Testis (tissue), 2 donors: ENCODE measurements at regions not wholly inside any gene's neighbourhood (a gene's known extent, or its start where the extent isn't known, plus 50 kb on each side); places are given as distances from the start of the nearest gene placed in this dataset.

Experiments
- DNase-seq: peaks from one replicate; pipeline ENCODE4 v3.0.0-alpha.2; 2019
- H3K27ac ChIP-seq, 2 donors: fragments of 200-600 bp; sonication (generic); one replicate each; pipeline ENCODE4 v1.5.1; 2019
- H3K27me3 ChIP-seq: fragments of 200-600 bp; sonication (generic); one replicate; pipeline ENCODE4 v1.5.1; 2019
- H3K36me3 ChIP-seq: fragments of 200-600 bp; sonication (generic); one replicate; pipeline ENCODE4 v1.5.1; 2017; ENCODE audit warnings: low read depth; ENCODE audit errors: missing control alignments
- H3K4me1 ChIP-seq: fragments of 200-600 bp; sonication (generic); one replicate; pipeline ENCODE4 v1.5.1; 2019
- H3K4me3 ChIP-seq, 2 donors: fragments of 200-600 bp; sonication (generic); one replicate each; pipeline ENCODE4 v1.5.1; 2017 to 2019
- H3K9me3 ChIP-seq: fragments of 200-600 bp; sonication (generic); one replicate; pipeline ENCODE4 v1.5.1; 2017
- POLR2A ChIP-seq: fragments of 450-650 bp; IDR thresholded peaks from one replicate; pipeline ENCODE4 v1.6.1; 2017; ENCODE audit warnings: antibody characterized with exemption, mild to moderate bottlenecking, moderate library complexity
- WGBS, 2 donors: methylation state at CpG; one replicate each; pipeline ENCODE4 v1.1.5; 2018; 5-methylcytosine and 5-hydroxymethylcytosine counted together
- intact Hi-C: fragments of 100-400 bp; cut with DNase I; formaldehyde crosslinking; loops from one replicate; pipeline ENCODE4 v1.15.1; 2023; ENCODE audit warnings: low total_unique reads
- TF ChIP-seq, protein P1 (sequence below), 3 experiments: fragments of 450-650 bp in 2 of 3; fragments of 200-600 bp in 1 of 3; sonication (generic) in 1 of 3; IDR thresholded peaks; one replicate each; pipeline ENCODE4 v1.5.1; 2016 to 2019; ENCODE audit warnings: antibody characterized with exemption in 3 of 3, mild to moderate bottlenecking in 2 of 3, moderate library complexity in 1 of 3

DNA sequence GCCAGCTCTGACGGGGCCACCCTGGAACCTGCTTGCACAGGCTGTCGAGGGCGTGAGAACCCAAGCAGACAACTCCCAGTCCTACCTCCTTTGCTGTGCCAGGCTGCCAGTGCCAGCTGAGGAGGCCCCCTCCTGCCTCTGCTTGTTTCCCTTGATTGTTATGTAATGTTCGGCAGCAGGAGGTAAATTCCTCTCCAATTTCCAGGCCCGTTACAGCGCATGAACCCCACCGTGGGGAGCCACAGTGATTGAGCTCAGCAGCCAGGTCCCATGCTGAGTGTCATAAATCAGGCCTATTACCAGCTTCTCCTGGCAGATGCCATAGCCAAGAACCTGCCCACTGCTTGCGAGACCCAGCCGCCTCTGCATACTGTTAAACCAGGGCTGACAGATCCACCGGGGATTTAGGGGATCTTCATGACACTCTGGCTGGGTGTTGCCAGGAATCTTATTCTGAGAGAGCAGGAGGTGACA is 320.5 kb downstream of the DHX35 start:
- TF ChIP-seq, protein P1, sequence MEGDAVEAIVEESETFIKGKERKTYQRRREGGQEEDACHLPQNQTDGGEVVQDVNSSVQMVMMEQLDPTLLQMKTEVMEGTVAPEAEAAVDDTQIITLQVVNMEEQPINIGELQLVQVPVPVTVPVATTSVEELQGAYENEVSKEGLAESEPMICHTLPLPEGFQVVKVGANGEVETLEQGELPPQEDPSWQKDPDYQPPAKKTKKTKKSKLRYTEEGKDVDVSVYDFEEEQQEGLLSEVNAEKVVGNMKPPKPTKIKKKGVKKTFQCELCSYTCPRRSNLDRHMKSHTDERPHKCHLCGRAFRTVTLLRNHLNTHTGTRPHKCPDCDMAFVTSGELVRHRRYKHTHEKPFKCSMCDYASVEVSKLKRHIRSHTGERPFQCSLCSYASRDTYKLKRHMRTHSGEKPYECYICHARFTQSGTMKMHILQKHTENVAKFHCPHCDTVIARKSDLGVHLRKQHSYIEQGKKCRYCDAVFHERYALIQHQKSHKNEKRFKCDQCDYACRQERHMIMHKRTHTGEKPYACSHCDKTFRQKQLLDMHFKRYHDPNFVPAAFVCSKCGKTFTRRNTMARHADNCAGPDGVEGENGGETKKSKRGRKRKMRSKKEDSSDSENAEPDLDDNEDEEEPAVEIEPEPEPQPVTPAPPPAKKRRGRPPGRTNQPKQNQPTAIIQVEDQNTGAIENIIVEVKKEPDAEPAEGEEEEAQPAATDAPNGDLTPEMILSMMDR (IDR thresholded peaks at IDR 0.05) = no peak
- no peak for TF ChIP-seq POLR2A
- Histone ChIP-seq H3K4me1 (no peaks in the 10 kb centered on the region), H3K27ac (no peak overlapping the region), H3K4me3 (no peak overlapping the region), H3K36me3 (no peaks in the 10 kb centered on the region), H3K9me3 (no peaks in the 10 kb centered on the region), H3K27me3 (no peaks in the 10 kb centered on the region)
- 74 to 84% methylated on average over 8 to 10 of the region's 10 CpGs for WGBS, 2 donors
- no peak for DNase-seq
- intact Hi-C loops = no loop called here

DNA sequence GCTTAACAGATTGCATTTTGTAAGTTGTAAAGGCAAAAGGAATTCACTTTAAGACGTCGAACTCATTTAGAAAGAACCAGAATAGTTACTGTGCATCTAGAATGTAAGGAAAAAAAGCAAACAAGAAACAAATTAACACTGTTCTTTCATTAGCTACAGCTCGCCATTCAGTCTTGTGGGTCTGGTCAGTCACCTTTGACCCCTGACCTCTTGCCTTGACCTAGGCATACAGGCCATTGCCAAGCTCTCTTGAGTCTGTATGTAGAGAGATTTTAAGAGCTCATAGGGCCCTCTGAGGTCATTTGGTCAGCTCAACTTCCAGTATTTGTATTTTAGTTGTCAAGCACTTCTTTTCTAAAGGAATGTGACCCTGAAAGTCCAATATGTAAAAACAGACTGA is 318.7 kb downstream of the DHX35 start:
- Histone ChIP-seq H3K4me1 (no peaks in the 10 kb centered on the region), H3K27me3 (no peaks in the 10 kb centered on the region), H3K27ac (no peak overlapping the region), H3K4me3 (no peak overlapping the region), H3K9me3 (no peaks in the 10 kb centered on the region), H3K36me3 (no peaks in the 10 kb centered on the region)
- no peak for TF ChIP-seq POLR2A
- TF ChIP-seq, protein P1 (IDR thresholded peaks at IDR 0.05) = no peak
- no peak for DNase-seq
- WGBS, 2 donors = 84% methylated on average over 3 of the region's 3 CpGs
- intact Hi-C loops = no loop called here

DNA sequence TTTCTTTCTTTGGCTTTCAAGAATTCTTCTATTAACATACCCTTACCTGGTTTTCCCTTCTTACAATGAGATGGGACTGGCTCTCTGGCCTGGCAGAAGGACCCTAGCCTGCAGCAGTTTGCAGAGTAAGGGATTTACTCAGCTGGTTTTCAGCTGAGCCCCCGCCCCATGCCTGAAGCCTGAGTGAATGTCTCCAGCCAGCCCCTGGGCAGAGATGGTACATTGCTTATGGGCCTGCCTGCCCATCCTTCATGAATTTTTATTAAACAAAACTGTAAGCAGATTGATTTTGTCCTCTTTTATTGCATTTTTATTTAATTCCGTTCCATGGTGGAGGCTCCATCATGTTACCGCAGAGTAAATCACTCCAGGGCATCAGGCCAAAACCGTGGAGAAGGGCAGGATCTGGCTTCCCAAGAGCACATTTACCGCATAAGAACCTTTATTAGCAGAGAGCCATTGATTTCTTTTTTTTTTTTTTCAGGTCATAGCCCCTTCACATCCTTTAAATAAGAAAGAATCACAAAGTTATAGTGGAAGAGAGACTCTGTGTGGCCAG is 316.2 kb downstream of the DHX35 start:
- intact Hi-C loops = no loop called here

DNA sequence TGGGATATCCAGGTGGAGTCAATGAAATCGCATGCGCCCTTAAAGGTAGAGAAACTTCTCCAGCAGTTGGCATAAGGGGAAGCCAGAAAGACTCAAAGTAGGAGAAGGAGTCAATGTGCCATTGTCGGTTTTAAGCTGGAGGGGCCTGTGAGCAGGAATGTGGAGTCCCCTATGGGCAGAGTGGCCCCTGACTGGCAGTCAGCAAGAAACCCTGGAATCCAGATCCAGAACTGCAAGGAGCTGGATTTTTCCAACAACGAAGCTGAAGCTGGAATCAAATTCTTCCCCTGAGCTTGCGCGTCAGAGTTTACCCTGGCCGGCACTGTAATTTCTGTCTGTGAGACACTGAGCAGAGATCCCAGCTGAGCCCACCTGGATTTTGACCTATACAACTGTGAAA is 315.0 kb downstream of the DHX35 start:
- H3K4me1 ChIP-seq = no peaks in the 10 kb centered on the region
- intact Hi-C loops = no loop called here
- 84 to 92% methylated on average over 7 of the region's 7 CpGs for WGBS, 2 donors
- no peak for DNase-seq
- TF ChIP-seq, protein P1 (IDR thresholded peaks at IDR 0.05) = no peak
- no peak for TF ChIP-seq POLR2A
- H3K4me3 ChIP-seq = no peak overlapping the region
- H3K27me3 ChIP-seq = no peaks in the 10 kb centered on the region
- no peak overlapping the region for H3K27ac ChIP-seq
- no peaks in the 10 kb centered on the region for H3K36me3 ChIP-seq
- no peaks in the 10 kb centered on the region for H3K9me3 ChIP-seq

More for the DNA sequence above, 316.2 kb downstream of the DHX35 start:
- Histone ChIP-seq H3K4me1 (no peaks in the 10 kb centered on the region), H3K36me3 (no peaks in the 10 kb centered on the region), H3K4me3 (no peak overlapping the region), H3K27ac (no peak overlapping the region), H3K27me3 (no peaks in the 10 kb centered on the region), H3K9me3 (no peaks in the 10 kb centered on the region)
- DNase-seq = no peak
- TF ChIP-seq POLR2A = no peak
- TF ChIP-seq, protein P1 (IDR thresholded peaks at IDR 0.05) = no peak
- 80 to 87% methylated on average over 5 of the region's 5 CpGs for WGBS, 2 donors
